ENCODE measurements at regions not wholly inside any gene's neighbourhood (a gene's known extent, or its start where the extent isn't known, plus 50 kb on each side); places are given as distances from the start of the nearest gene placed in this dataset.

DNA sequence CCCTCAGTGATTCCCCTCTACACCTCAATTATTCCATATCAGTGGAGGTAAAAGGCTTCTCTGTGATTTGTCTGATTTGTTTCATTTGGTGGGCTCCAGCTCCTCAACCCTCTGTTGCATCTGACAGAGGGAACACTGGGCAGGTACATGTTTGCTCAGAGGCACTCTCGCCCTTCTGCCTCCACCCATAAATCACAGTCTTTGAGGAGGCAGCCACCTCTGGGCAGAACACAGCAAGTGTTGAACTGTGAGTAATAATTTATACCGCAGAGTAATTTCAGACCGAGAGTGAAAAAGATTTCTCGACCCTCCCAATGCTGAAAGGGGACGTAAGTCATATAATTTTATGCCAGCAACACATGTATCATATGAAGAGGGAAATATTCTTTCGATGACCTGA, 330.1 kb upstream of the PBX1 start:
- TF ChIP-seq, protein P1, sequence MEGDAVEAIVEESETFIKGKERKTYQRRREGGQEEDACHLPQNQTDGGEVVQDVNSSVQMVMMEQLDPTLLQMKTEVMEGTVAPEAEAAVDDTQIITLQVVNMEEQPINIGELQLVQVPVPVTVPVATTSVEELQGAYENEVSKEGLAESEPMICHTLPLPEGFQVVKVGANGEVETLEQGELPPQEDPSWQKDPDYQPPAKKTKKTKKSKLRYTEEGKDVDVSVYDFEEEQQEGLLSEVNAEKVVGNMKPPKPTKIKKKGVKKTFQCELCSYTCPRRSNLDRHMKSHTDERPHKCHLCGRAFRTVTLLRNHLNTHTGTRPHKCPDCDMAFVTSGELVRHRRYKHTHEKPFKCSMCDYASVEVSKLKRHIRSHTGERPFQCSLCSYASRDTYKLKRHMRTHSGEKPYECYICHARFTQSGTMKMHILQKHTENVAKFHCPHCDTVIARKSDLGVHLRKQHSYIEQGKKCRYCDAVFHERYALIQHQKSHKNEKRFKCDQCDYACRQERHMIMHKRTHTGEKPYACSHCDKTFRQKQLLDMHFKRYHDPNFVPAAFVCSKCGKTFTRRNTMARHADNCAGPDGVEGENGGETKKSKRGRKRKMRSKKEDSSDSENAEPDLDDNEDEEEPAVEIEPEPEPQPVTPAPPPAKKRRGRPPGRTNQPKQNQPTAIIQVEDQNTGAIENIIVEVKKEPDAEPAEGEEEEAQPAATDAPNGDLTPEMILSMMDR (IDR thresholded peaks at IDR 0.05; ENCODE audit: low read depth, low read length), result no peak
- no peak for TF ChIP-seq EZH2phosphoT487 (IDR thresholded peaks at IDR 0.05; ENCODE audit: low read depth)
